H1 (cell line): ENCODE measurements at regions not wholly inside any gene's neighbourhood (a gene's known extent, or its start where the extent isn't known, plus 50 kb on each side); places are given as distances from the start of the nearest gene placed in this dataset.

Experiments
- HDAC6 ChIP-seq: IDR thresholded peaks from one replicate; pipeline ENCODE4 v1.7.1; 2012; ENCODE audit warnings: low read depth, mild to moderate bottlenecking, inconsistent platforms, low read length, moderate library complexity
- SUZ12 ChIP-seq: fragments of 200-600 bp; sonication (generic); IDR thresholded peaks from 2 replicates; pipeline ENCODE4 v1.6.1; 2012; ENCODE audit warnings: mild to moderate bottlenecking, inconsistent platforms, low read length, moderate library complexity, mixed read lengths

- no peak for TF ChIP-seq SUZ12
- TF ChIP-seq HDAC6, result no peak
These were observed 67.5 kb upstream of the TMEM132E start for GRCh38 chr17:34511931-34512330.
